ENCODE measurements at regions not wholly inside any gene's neighbourhood (a gene's known extent, or its start where the extent isn't known, plus 50 kb on each side); places are given as distances from the start of the nearest gene placed in this dataset.
"Not testable (repeated sequence)": the region's sequence is repeated elsewhere in the genome, so short reads cannot be mapped to it uniquely, and the experiment has no call there.

- DNase-seq (ENCODE audit: low read depth) = peak; percentile 21
Measured at GRCh38 chr5:79924936-79925893, 65.8 kb downstream of the MTX3 start.

- no peak for DNase-seq (ENCODE audit: low read depth)
Measured at GRCh38 chr5:79923431-79923830, 67.6 kb downstream of the MTX3 start.

GRCh38 chr5:79922626-79923025 lies 68.4 kb downstream of the MTX3 start:
- DNase-seq (ENCODE audit: low read depth) = no peak

GRCh38 chr5:79907452-79907851 lies 83.6 kb downstream of the MTX3 start:
- not testable (repeated sequence) for DNase-seq (ENCODE audit: low read depth)

DNA sequence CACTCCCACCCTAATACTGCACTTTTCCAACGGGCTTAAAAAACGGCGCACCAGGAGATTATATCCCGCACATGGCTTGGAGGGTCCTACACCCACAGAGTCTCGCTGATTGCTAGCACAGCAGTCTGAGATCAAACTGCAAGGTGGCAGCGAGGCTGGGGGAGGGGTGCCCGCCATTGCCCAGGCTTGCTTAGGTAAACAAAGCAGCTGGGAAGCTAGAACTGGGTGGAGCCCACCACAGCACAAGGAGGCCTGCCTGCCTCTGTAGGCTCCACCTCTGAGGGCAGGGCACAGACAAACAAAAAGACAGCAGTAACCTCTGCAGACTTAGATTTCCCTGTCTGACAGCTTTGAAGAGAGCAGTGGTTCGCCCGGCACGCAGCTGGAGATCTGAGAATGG lies 88.5 kb downstream of the MTX3 start:
- not testable (repeated sequence) for DNase-seq (ENCODE audit: low read depth)

DNA sequence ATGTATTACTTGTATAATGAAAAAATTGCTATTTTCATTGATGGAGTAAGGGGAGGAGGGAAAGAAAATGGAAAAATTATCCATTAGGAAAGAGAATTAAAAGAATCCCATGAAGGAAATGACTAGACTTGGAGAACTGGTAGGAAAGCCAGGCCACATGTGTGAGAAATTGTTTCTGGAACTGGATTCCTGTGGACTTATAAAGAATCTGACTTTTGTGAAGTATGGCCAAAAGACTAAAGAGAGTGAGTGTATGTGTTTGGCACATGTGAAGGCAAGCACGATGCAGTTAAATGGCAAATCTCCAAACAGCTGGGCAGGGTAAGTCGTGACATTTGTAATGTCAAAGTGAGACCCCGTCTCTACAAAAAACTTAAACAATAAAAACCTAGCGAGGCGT lies 89.4 kb downstream of the MTX3 start:
- no peak for DNase-seq (ENCODE audit: low read depth)

DNA sequence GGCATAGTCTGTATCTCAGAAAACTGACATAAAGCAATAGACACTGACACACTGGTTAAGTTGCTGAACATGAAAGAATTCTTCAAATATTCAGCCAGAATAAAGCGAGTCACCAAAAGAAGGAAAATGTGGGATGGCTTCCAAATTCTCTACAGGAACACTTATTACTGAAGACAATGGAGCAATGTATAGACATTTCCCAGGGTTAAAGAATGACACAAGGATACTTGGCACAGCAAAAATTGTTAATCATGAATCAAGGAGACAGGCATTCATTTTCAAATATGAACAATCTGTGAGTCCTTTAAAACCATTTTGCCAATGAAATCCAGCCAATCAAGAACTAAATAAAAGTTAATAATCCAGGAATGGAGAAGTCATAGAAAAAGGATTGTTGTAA lies 92.5 kb downstream of the MTX3 start:
- DNase-seq (ENCODE audit: low read depth) = peak; percentile 22

GRCh38 chr5:79893976-79894375 lies 97.1 kb downstream of the MTX3 start:
- no peak for DNase-seq (ENCODE audit: low read depth)

DNA sequence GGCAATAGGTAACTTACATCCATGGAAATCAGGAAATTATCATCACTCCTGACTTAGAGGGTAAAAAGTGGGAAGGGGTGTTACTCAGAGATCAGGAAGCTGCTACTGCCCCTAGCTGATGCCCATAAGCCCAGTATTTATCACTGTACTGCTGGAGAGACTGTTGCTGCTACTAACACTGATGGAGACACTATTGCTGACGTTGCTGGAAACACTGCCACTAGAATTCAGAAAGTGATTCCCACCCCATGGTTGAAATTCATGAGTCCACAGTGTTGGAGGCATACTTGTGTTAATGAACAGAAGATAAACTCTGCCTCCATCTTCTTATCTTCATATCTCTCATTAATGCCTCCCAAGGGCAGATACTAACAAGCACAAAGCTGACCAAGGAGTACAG lies 97.6 kb downstream of the MTX3 start:
- no peak for DNase-seq (ENCODE audit: low read depth)

GRCh38 chr5:79890930-79891249 lies 100.2 kb downstream of the MTX3 start:
- DNase-seq (ENCODE audit: low read depth) = no peak

- no peak for DNase-seq (ENCODE audit: low read depth)
Measured at GRCh38 chr5:79890119-79890929, 100.7 kb downstream of the MTX3 start.

- no peak for DNase-seq (ENCODE audit: low read depth)
Measured at GRCh38 chr5:79888643-79889042, 102.4 kb downstream of the MTX3 start.

GRCh38 chr5:79886925-79887655 lies 104.0 kb downstream of the MTX3 start:
- no peak for DNase-seq (ENCODE audit: low read depth)

- DNase-seq (ENCODE audit: low read depth) = no peak
Measured at GRCh38 chr5:79886456-79886855, 104.6 kb downstream of the MTX3 start.

DNA sequence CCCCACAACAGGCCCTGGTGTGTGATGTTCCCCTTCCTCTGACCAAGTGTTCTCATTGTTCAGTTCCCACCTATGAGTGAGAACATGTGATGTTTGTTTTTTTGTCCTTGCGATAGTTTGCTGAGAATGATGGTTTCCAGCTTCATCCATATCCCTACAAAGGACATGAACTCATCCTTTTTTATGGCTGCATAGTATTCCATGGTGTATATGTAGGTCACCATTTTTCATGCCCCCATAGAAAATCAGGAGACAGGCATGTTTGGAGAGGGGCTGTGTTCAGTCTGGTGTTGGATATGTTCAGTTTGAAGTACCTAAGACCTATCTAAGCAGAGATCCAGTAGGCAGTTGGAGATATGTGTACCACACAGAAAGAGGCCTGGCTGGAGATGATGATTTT lies 111.2 kb downstream of the MTX3 start:
- not testable (repeated sequence) for DNase-seq (ENCODE audit: low read depth)

DNA sequence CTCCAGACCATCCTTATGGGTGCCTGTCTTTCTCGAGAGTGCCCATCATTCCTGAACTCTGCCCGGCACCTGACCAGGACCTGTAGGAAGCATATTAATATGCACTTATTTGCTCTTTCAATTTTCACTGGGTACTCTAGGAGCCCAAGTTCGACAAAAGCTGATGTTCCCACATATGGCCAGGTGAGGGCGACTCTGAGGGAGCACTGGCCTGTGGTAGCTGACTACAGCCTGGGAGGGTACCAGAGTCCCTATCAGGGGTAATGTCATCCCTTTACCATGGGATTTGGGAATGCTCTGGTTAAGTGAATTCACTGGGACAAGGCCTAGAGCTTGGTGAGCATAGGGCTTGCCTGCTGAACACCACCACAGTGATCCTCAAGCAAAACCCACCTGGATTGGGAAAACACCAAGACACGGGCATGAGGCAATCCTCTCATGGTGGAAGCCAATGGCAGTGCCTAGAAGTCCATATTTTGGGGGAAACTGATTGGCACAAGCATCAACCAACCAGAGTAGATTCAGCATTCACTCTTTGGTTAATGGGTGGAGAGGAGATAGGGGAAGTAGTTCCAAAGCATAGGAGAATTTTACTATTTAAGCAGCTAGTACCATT lies 112.2 kb downstream of the MTX3 start:
- DNase-seq (ENCODE audit: low read depth) = peak; percentile 15

DNA sequence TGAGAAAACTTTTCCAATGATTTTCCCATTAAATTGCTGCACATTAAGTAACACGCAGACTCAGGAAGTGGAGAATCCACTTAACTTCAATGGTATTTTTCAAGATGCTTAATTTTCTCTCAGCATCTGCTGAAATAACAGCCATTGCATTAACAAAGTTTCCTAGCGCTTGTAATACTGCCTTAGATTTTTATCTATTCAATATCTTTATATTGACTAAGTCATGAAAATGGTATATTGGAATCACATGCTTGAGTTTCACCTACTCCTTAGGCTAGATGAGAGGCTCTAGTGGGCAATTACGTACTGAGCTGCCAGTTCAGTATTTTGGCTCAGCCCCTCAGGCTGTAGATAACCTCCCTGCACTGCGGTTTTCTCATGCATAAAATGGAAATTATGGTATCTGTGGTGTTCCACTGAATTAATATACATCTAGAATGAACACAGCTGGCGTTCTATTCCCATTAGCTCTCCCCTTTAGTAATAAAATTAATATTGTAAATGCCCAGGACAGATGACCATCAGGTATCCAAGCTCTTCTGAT lies 112.9 kb downstream of the MTX3 start:
- DNase-seq (ENCODE audit: low read depth) = no peak

- DNase-seq (ENCODE audit: low read depth) = peak; percentile 7
Measured at GRCh38 chr5:79876456-79876855, 114.6 kb downstream of the MTX3 start.

GRCh38 chr5:79875230-79875629 lies 115.8 kb downstream of the MTX3 start:
- no peak for DNase-seq (ENCODE audit: low read depth)

DNA sequence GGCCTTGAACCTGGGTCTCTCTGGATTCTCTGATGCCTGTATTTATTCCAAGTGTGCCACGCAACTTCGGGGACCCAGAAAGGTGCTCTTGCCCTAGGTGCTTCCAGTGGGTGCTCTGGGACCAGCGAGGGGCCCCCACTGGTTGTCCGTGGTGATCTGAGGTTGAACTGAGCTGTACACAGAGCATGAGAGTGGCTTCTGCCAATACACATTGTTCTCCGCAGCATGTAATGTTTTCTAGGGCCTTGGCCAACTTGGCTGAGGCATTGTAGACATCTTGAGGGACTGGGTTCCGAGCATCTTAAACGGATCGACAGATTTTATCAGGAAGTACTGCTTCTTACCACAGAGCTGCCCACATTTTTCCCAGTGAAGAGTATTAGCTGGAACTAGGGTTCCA lies 117.9 kb downstream of the MTX3 start:
- DNase-seq (ENCODE audit: low read depth) = no peak

- DNase-seq (ENCODE audit: low read depth) = no peak
Measured at GRCh38 chr5:79872291-79872690, 118.8 kb downstream of the MTX3 start.

Measured in EH (cell line).